ENCODE measurements at regions not wholly inside any gene's neighbourhood (a gene's known extent, or its start where the extent isn't known, plus 50 kb on each side); places are given as distances from the start of the nearest gene placed in this dataset.
"Not testable (repeated sequence)": the region's sequence is repeated elsewhere in the genome, so short reads cannot be mapped to it uniquely, and the experiment has no call there.

DNA sequence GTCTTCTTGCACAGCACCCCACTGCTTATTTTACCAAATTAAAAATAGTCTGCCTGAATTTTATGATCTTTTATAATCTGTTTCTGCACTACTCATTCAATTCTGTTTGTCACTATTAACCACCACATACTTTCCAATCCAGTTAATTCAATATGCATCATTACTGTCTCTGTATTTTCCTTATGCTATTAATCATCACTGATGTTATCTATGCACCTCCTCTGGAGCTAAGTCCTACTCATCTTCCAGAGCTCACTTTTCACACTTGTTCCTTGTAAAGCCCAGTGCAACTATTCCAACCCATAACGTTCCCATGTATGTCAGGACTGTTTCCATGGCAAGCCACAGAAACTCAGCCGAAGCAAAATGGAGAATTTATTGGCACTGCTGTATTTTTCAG lies 713.6 kb downstream of the PLCL1 start:
- TF ChIP-seq, protein P1, sequence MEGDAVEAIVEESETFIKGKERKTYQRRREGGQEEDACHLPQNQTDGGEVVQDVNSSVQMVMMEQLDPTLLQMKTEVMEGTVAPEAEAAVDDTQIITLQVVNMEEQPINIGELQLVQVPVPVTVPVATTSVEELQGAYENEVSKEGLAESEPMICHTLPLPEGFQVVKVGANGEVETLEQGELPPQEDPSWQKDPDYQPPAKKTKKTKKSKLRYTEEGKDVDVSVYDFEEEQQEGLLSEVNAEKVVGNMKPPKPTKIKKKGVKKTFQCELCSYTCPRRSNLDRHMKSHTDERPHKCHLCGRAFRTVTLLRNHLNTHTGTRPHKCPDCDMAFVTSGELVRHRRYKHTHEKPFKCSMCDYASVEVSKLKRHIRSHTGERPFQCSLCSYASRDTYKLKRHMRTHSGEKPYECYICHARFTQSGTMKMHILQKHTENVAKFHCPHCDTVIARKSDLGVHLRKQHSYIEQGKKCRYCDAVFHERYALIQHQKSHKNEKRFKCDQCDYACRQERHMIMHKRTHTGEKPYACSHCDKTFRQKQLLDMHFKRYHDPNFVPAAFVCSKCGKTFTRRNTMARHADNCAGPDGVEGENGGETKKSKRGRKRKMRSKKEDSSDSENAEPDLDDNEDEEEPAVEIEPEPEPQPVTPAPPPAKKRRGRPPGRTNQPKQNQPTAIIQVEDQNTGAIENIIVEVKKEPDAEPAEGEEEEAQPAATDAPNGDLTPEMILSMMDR (IDR thresholded peaks at IDR 0.05; ENCODE audit: insufficient read depth, low read length, poor library complexity, severe bottlenecking): no peak
- DNase-seq (ENCODE audit: low read depth): no peak
- no peaks in the 10 kb centered on the region for H3K36me3 ChIP-seq (ENCODE audit: control insufficient read depth, insufficient read depth, low read length)

DNA sequence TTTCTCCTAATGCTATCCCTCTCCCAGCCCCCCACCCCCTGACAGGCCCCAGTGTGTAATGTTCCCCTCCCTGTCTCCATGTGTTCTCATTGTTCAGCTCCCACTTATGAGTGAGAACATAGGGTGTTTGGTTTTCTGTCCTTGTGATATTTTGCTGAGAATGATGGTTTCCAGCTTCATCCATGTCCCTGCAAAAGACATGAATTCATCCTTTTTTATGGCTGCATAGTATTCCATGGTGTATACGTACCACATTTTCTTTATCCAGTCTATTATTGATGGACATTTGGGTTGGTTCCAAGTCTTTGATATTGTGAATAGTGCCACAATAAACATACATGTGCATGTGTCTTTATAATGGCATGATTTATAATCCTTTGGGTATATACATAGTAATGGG lies 704.2 kb downstream of the PLCL1 start:
- not testable (repeated sequence) for H3K4me3 ChIP-seq (ENCODE audit: low read depth, low read length); H3K27me3 ChIP-seq (ENCODE audit: control insufficient read depth, insufficient read depth, low read length); H3K36me3 ChIP-seq (ENCODE audit: control insufficient read depth, insufficient read depth, low read length); DNase-seq (ENCODE audit: low read depth)

More for the DNA sequence above, 713.6 kb downstream of the PLCL1 start:
- no peaks in the 10 kb centered on the region for H3K27me3 ChIP-seq (ENCODE audit: control insufficient read depth, insufficient read depth, low read length)
- no peak overlapping the region for H3K4me3 ChIP-seq (ENCODE audit: low read depth, low read length)

DNA sequence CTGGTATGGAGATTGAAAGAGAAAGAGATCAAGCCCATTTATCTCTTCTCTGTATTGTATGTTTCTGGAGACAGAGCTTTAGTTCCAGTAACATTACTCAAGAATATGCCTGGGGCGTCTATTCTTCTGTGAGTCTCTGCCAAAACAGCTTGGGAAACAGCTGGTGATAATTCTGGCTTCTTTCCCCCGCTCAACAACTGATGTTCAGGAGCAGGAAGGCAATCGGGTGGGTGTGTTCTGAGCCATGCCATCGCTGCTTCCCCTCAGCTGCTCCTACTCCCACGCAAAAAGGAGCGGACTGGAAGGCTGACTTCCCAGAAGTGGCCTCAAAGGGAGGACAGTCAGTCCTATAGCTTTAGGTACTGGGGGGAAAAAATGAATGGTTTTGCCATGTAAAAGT lies 695.1 kb downstream of the PLCL1 start:
- TF ChIP-seq, protein P1 (IDR thresholded peaks at IDR 0.05; ENCODE audit: insufficient read depth, low read length, poor library complexity, severe bottlenecking): no peak
- H3K4me3 ChIP-seq (ENCODE audit: low read depth, low read length): no peak overlapping the region
- no peak for DNase-seq (ENCODE audit: low read depth)
- no peaks in the 10 kb centered on the region for H3K36me3 ChIP-seq (ENCODE audit: control insufficient read depth, insufficient read depth, low read length)
- no peaks in the 10 kb centered on the region for H3K27me3 ChIP-seq (ENCODE audit: control insufficient read depth, insufficient read depth, low read length)

DNA sequence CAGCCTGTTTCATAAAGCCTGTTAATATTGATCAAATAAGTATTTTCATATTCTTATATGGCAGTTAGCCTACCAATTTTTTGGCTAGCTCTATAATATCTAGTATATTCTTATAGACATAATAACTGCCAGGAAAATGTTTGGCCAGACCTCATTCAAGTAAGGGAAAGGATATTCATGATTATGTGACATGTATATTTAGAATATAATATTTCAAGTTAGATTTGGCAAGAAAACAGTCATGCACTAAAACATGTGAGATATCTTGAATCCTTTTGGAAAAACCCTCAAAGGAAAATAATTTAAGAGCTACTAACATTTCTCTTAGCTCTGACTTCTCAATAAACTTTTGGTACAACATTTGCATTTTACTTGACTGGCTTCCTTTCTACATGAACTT lies 694.1 kb downstream of the PLCL1 start:
- no peak for DNase-seq (ENCODE audit: low read depth)
- Histone ChIP-seq H3K27me3 (ENCODE audit: control insufficient read depth, insufficient read depth, low read length) (no peaks in the 10 kb centered on the region), H3K36me3 (ENCODE audit: control insufficient read depth, insufficient read depth, low read length) (no peaks in the 10 kb centered on the region), H3K4me3 (ENCODE audit: low read depth, low read length) (no peak overlapping the region)
- TF ChIP-seq, protein P1 (IDR thresholded peaks at IDR 0.05; ENCODE audit: insufficient read depth, low read length, poor library complexity, severe bottlenecking): no peak

DNA sequence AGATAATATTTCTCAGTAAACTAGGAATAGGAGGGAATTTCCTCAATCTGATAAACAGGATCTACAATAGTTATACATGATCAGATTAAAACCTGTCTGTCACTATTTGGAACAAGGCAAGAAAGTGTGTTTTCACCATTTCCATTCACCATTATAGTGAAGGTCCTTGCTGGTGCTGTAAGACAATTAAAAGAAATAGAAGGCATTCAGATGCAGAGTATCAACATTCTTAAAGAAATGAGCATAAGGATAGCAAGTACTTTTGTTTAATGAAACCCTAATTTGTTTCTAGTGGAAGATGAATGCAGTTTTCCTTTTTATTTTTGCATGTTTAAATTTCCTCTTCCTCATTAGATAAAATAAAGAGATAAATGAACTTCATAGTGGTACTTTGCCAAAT lies 693.7 kb downstream of the PLCL1 start:
- Histone ChIP-seq H3K27me3 (ENCODE audit: control insufficient read depth, insufficient read depth, low read length) (no peaks in the 10 kb centered on the region), H3K36me3 (ENCODE audit: control insufficient read depth, insufficient read depth, low read length) (no peaks in the 10 kb centered on the region), H3K4me3 (ENCODE audit: low read depth, low read length) (no peak overlapping the region)
- DNase-seq (ENCODE audit: low read depth): no peak
- TF ChIP-seq, protein P1 (IDR thresholded peaks at IDR 0.05; ENCODE audit: insufficient read depth, low read length, poor library complexity, severe bottlenecking): no peak

DNA sequence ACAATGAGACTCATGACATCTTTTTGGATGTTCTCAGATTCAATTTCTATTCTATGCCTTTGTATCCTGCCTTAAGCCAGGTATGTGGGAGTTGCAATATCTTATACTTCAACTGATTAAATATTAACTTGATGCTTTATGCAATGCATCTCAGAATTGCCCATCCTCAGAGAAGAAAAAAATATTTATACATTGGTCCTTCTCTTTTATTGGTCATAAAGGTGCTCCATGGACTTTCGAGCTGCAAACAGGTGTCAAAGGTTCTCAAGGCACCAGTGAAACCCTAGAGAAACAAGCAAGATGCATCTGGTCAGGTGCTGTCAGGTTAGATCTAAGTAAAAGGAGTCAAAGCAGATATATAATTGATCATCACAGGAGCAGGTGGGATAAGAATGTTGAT lies 690.5 kb downstream of the PLCL1 start:
- TF ChIP-seq, protein P1 (IDR thresholded peaks at IDR 0.05; ENCODE audit: insufficient read depth, low read length, poor library complexity, severe bottlenecking): no peak
- Histone ChIP-seq H3K27me3 (ENCODE audit: control insufficient read depth, insufficient read depth, low read length) (no peaks in the 10 kb centered on the region), H3K4me3 (ENCODE audit: low read depth, low read length) (no peak overlapping the region), H3K36me3 (ENCODE audit: control insufficient read depth, insufficient read depth, low read length) (no peaks in the 10 kb centered on the region)
- DNase-seq (ENCODE audit: low read depth): no peak
